NB4 (cell line): ENCODE measurements at regions not wholly inside any gene's neighbourhood (a gene's known extent, or its start where the extent isn't known, plus 50 kb on each side); places are given as distances from the start of the nearest gene placed in this dataset.
"Not testable (repeated sequence)": the region's sequence is repeated elsewhere in the genome, so short reads cannot be mapped to it uniquely, and the experiment has no call there.

Experiments
- DNase-seq: peaks from one replicate; pipeline ENCODE4 v3.0.0; 2010; ENCODE audit warnings: low read depth
- H3K4me3 ChIP-seq: one replicate; pipeline ENCODE4 v1.5.1; 2011; ENCODE audit warnings: mild to moderate bottlenecking, low read depth, low read length, moderate library complexity
- MYC ChIP-seq: IDR thresholded peaks from 2 replicates; pipeline ENCODE4 v1.6.1; 2011; ENCODE audit warnings: low read depth, low read length
- POLR2A ChIP-seq: IDR thresholded peaks from 2 replicates; pipeline ENCODE4 v1.6.1; 2011; ENCODE audit warnings: mild to moderate bottlenecking; ENCODE audit not compliant: insufficient read length; ENCODE audit errors: extremely low read depth
- TF ChIP-seq, protein P1 (sequence below): IDR thresholded peaks from 2 replicates; pipeline ENCODE4 v1.6.1; 2011; ENCODE audit warnings: low read depth, low read length
- TF ChIP-seq, protein P2 (sequence below): IDR thresholded peaks from one replicate; pipeline ENCODE4 v1.5.1; 2012; ENCODE audit warnings: low read depth, low read length

DNA sequence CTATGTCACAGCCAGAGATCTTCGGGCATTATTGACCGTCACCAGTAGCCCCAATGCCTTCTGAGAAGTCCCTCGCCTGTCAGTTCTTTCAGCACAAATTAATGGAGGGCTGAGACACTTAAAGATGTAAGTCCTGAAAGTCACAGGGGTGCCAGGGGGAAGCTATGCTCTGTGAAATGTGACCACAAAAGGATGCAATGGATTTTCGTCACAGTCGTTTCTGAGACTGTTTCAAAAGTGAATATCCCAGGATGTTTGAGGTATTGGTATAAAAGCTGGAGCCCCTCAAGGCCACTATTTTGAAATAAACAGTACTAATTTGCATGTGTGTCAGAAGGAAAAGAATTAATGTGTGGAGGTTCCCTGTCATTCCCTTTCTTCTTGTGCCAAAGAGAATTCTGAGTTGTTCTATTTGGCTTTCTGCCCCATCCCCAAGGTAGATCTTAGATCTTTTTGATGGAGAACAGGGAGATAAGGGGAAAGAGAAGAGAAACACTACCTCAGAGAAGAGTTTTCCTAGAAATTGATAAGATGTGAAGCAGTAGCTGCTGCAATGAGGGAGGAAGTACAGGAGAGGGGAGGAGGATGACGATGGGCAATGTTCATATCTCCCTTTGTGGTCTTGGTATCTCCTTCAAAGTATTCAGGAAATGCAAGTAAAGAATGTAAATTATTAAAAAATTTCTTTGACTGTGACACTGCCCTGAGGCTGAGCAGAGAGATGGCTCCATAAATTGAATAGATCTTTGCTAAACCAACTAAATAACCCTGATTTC lies 101.8 kb upstream of the NAP1L1 start:
- DNase-seq: no peak
- no peak overlapping the region for H3K4me3 ChIP-seq
- TF ChIP-seq POLR2A: no peak
- TF ChIP-seq, protein P1, sequence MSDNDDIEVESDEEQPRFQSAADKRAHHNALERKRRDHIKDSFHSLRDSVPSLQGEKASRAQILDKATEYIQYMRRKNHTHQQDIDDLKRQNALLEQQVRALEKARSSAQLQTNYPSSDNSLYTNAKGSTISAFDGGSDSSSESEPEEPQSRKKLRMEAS: no peak
- no peak for TF ChIP-seq MYC

DNA sequence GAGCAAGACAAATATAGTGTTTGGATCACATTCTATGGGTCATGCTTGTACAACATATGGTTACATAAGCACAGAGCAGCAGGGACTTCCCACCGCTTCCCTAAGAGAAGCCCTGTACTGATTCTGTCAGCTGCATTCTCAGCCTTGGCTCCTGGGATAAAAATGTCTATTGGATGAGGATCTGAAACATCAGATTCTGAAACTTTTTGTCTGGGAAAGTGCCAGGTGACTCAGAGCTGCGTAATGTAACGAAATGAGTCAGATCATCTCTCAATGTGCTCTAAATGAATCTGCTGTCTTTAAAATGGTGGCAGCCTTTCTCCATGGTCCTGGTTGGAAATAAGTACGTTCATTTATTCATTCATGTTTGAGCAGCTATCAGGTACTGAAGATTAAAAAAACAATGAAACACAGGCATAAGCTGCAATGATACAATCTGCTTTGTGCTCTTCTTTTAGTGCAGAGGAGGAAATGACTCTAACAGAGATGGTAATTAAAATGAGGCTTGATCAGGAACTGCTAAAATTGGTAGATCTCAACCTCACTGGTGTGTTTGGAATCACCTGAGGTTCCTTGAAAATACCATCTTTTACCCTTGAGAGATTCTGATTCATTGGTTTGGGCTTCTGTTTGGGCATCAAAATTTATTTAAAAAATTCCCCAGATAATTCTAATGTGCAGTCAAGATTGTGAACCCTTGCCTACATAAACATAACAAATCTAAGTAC lies 99.1 kb upstream of the NAP1L1 start:
- no peak overlapping the region for H3K4me3 ChIP-seq

DNA sequence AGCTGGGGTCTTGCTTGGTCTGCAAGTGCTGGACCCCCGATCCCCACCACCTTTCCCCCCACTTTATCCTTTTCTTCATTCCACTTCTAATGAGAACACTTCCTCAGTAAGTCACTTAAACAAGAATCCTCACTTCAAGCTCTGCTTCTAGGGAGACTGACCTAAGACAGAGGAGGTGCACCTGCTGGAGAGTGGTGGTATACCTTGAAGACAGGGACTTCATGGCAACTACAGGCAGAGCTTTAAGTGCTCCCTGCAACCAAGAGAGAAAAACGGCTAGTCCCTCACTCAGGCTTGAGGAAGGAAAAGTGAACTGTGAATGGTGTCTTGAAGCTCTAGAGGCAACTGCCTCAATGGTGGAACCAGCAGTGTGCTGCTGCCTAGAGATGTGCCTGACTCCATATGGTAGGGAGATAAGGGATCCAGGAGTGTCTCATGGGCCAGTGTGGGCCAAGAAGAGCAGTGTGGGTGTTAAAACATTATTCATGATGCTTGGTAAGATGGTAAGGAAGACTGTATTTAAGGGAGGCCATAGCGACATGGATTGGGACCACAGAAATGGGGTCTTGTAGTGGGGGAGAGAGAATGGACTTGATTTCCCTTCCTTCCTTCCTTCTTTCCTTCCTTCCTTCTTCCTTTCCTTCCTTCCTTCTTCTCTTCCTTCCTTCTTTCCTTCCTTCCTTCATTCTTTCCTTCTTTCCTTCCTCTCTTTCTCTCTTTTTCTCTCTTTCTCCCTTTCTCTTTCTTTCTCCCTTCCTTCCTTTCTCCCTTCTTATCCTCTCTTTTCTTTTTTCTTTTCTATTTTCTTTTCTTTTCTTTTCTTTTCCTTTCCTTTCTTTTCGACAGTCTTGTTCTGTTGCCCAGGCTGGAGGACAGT lies 96.2 kb upstream of the NAP1L1 start:
- TF ChIP-seq MYC (no peak), POLR2A (no peak)
- TF ChIP-seq, protein P2, sequence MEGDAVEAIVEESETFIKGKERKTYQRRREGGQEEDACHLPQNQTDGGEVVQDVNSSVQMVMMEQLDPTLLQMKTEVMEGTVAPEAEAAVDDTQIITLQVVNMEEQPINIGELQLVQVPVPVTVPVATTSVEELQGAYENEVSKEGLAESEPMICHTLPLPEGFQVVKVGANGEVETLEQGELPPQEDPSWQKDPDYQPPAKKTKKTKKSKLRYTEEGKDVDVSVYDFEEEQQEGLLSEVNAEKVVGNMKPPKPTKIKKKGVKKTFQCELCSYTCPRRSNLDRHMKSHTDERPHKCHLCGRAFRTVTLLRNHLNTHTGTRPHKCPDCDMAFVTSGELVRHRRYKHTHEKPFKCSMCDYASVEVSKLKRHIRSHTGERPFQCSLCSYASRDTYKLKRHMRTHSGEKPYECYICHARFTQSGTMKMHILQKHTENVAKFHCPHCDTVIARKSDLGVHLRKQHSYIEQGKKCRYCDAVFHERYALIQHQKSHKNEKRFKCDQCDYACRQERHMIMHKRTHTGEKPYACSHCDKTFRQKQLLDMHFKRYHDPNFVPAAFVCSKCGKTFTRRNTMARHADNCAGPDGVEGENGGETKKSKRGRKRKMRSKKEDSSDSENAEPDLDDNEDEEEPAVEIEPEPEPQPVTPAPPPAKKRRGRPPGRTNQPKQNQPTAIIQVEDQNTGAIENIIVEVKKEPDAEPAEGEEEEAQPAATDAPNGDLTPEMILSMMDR: no peak
- TF ChIP-seq, protein P1: no peak
- no peak for DNase-seq
- H3K4me3 ChIP-seq: no peak overlapping the region

More for the DNA sequence above, 99.1 kb upstream of the NAP1L1 start:
- DNase-seq: peak; percentile 25
- TF ChIP-seq POLR2A (no peak), MYC (no peak)
- TF ChIP-seq, protein P1: no peak
- TF ChIP-seq, protein P2: no peak

DNA sequence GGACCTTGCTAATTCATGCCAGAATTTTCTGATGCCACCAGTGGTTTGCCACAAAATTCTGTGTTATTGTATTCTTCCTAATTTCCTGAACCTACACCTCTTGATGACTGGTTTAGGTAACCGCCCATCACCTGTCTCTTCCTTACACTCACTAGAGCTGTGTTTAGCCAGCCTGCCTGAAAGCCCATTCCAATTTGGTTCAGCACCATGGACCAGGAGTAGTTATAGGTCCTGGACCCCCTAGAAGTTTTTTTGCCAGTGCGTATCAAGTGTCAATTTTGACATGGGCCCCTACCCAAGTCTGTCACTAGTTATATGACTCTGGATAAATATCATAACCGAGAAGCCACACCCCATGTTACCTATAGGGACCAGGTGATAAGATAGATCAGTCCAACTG lies 94.0 kb upstream of the NAP1L1 start:
- DNase-seq: no peak
- no peak for TF ChIP-seq POLR2A
- no peak overlapping the region for H3K4me3 ChIP-seq

DNA sequence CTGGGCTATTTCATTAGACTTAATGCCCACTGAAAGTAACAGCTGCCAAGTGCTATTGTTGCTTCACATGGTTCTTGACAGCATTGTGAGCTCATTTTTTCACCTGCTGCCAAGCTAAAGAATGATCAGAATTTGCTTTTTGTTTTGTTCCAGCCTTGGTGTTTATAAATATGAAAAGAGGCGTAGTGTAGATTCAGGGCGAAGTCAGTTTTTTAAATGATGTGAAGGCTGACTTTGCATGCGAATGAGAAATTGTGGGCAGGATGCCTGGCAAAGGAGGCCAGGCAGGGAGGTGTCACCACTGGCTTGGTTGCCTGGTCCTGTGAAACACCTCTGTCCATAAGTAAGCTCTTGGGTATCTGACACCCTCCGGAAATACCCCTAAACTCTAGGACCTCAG lies 93.3 kb upstream of the NAP1L1 start:
- TF ChIP-seq, protein P1: no peak
- TF ChIP-seq MYC (no peak), POLR2A (no peak)
- TF ChIP-seq, protein P2: no peak

DNA sequence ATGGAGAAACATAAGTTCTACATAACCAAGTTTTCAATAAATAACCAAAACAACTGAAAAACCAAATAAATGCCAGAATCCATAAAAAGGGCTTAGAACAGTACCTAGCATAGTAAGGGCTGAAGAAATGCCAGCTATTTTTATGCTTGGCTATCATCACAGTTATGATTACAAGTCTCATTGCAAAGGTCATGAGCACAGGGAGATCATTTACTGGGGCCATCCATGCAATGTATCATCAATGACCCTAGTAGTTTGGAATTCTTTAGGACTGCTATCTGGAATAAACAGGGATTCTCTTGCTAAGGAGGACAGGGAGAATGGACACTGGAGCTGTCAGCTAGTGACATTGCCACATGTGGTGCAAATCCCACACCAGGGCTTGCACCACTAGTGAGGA lies 92.5 kb upstream of the NAP1L1 start:
- no peak for DNase-seq
- no peak overlapping the region for H3K4me3 ChIP-seq
- TF ChIP-seq MYC (no peak), POLR2A (no peak)
- TF ChIP-seq, protein P2: no peak
- TF ChIP-seq, protein P1: no peak

More for the DNA sequence above, 93.3 kb upstream of the NAP1L1 start:
- no peak overlapping the region for H3K4me3 ChIP-seq
- DNase-seq: no peak

DNA sequence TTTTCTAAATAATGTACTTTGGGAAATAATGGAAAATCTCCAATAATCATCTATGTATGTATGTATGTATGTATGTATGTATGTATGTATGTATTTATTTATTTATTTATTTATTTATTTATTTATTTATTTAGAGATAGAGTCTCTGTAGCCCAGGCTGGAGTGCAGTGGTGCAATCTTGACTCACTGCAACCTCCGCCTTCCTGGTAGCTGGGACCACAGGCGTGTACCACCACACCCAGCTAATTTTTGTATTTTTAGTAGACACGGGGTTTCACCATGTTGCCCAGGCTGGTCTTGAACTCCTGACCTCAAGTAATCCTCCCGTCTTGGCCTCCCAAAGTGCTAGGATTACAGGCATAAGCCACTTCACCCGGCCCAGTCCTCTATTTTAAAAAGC lies 91.5 kb upstream of the NAP1L1 start:
- DNase-seq, H3K4me3 ChIP-seq: not testable (repeated sequence)
